NCI-H1105 treated with DMSO at 0.1 percent for 48 hours (cell line): ENCODE measurements at regions not wholly inside any gene's neighbourhood (a gene's known extent, or its start where the extent isn't known, plus 50 kb on each side); places are given as distances from the start of the nearest gene placed in this dataset.

Source experiments
- DNase-seq: peaks from one replicate; lab custom pipeline; 2025; lab: John Stamatoyannopoulos, UW

GRCh38 chr6:168133687-168134559 lies 54.9 kb upstream of the FRMD1 start:
- DNase-seq: no peak

- no peak for DNase-seq
These were observed 54.2 kb upstream of the FRMD1 start for GRCh38 chr6:168133168-168133561.

- no peak for DNase-seq
These were observed 53.6 kb upstream of the FRMD1 start for GRCh38 chr6:168132531-168133167.

GRCh38 chr6:168131464-168132415 lies 52.7 kb upstream of the FRMD1 start:
- DNase-seq: no peak

- no peak for DNase-seq
These were observed 51.8 kb upstream of the FRMD1 start for GRCh38 chr6:168130697-168131371.

GRCh38 chr6:168130168-168130696 lies 51.2 kb upstream of the FRMD1 start:
- DNase-seq: no peak

GRCh38 chr6:168129292-168130167 lies 50.5 kb upstream of the FRMD1 start:
- DNase-seq: no peak

GRCh38 chr6:168128631-168129291 lies 49.7 kb upstream of the FRMD1 start:
- no peak for DNase-seq
